ENCODE measurements at regions not wholly inside any gene's neighbourhood (a gene's known extent, or its start where the extent isn't known, plus 50 kb on each side); places are given as distances from the start of the nearest gene placed in this dataset.

- Histone ChIP-seq H3K36me3 (ENCODE audit: control insufficient read depth, insufficient read depth, low read length) (no peaks in the 10 kb centered on the region), H3K4ac (ENCODE audit: low read depth, low read length) (no peak overlapping the region), H2BK5ac (ENCODE audit: low read length) (no peak overlapping the region), H4K5ac (ENCODE audit: low read length) (no peak overlapping the region), H3K4me1 (ENCODE audit: control insufficient read depth, low read depth, low read length) (no peaks in the 10 kb centered on the region), H3K4me3 (ENCODE audit: low read length) (no peak overlapping the region), H3K27ac (ENCODE audit: low read depth, low read length) (no peak overlapping the region), H3K4me2 (ENCODE audit: low read length) (no peak overlapping the region), H3K18ac (ENCODE audit: low read length) (no peak overlapping the region), H3K9ac (ENCODE audit: low read length) (no peak overlapping the region), H3K56ac (ENCODE audit: low read length) (no peak overlapping the region), H2BK15ac (replicated peaks; ENCODE audit: low read depth) (no peak overlapping the region), H2BK120ac (ENCODE audit: low read depth, low read length) (no peak overlapping the region), H2AK5ac (ENCODE audit: low read length) (no peak overlapping the region), H3K27me3 (ENCODE audit: insufficient read depth, low read length, poor library complexity) (no peaks in the 10 kb centered on the region), H3K23ac (ENCODE audit: low read length) (no peak overlapping the region), H3K79me1 (ENCODE audit: low read length) (no peaks in the 10 kb centered on the region), H3K79me2 (ENCODE audit: control insufficient read depth, insufficient read depth, low read length) (no peaks in the 10 kb centered on the region), H4K8ac (ENCODE audit: low read depth, low read length) (no peak overlapping the region)
- no CpG with 5 or more reads among the region's 4 CpGs for WGBS (ENCODE audit: extremely low coverage, insufficient coverage, low lambda C conversion rate)
- peak; percentile 52 for DNase-seq
Measured at GRCh38 chr15:66955001-66955516, 110.3 kb upstream of the SMAD3 start.

GRCh38 chr15:66955871-66956585 is 109.4 kb upstream of the SMAD3 start:
- H3K4me2 ChIP-seq (ENCODE audit: low read length) = no peak overlapping the region
- no CpG with 5 or more reads among the region's 2 CpGs for WGBS (ENCODE audit: extremely low coverage, insufficient coverage, low lambda C conversion rate)
- H4K5ac ChIP-seq (ENCODE audit: low read length) = no peak overlapping the region
- H3K4me1 ChIP-seq (ENCODE audit: control insufficient read depth, low read depth, low read length) = no peaks in the 10 kb centered on the region
- H3K18ac ChIP-seq (ENCODE audit: low read length) = no peak overlapping the region
- DNase-seq = peak; percentile 52
- no peak overlapping the region for H3K9ac ChIP-seq (ENCODE audit: low read length)
- H2BK15ac ChIP-seq (replicated peaks; ENCODE audit: low read depth) = no peak overlapping the region
- no peak overlapping the region for H3K4ac ChIP-seq (ENCODE audit: low read depth, low read length)
- H3K36me3 ChIP-seq (ENCODE audit: control insufficient read depth, insufficient read depth, low read length) = no peaks in the 10 kb centered on the region
- no peaks in the 10 kb centered on the region for H3K79me1 ChIP-seq (ENCODE audit: low read length)
- no peak overlapping the region for H4K8ac ChIP-seq (ENCODE audit: low read depth, low read length)
- no peak overlapping the region for H3K27ac ChIP-seq (ENCODE audit: low read depth, low read length)
- H3K4me3 ChIP-seq (ENCODE audit: low read length) = no peak overlapping the region
- H2AK5ac ChIP-seq (ENCODE audit: low read length) = no peak overlapping the region
- no peaks in the 10 kb centered on the region for H3K79me2 ChIP-seq (ENCODE audit: control insufficient read depth, insufficient read depth, low read length)
- H3K23ac ChIP-seq (ENCODE audit: low read length) = no peak overlapping the region
- H3K56ac ChIP-seq (ENCODE audit: low read length) = no peak overlapping the region
- no peaks in the 10 kb centered on the region for H3K27me3 ChIP-seq (ENCODE audit: insufficient read depth, low read length, poor library complexity)
- no peak overlapping the region for H2BK5ac ChIP-seq (ENCODE audit: low read length)
- no peak overlapping the region for H2BK120ac ChIP-seq (ENCODE audit: low read depth, low read length)

GRCh38 chr15:66956672-66957430 is 108.6 kb upstream of the SMAD3 start:
- Histone ChIP-seq H2BK120ac (ENCODE audit: low read depth, low read length) (no peak overlapping the region), H3K23ac (ENCODE audit: low read length) (no peak overlapping the region), H3K27me3 (ENCODE audit: insufficient read depth, low read length, poor library complexity) (no peaks in the 10 kb centered on the region), H4K5ac (ENCODE audit: low read length) (no peak overlapping the region), H3K4me1 (ENCODE audit: control insufficient read depth, low read depth, low read length) (no peaks in the 10 kb centered on the region), H3K4me3 (ENCODE audit: low read length) (no peak overlapping the region), H3K79me1 (ENCODE audit: low read length) (no peaks in the 10 kb centered on the region), H3K56ac (ENCODE audit: low read length) (no peak overlapping the region), H3K79me2 (ENCODE audit: control insufficient read depth, insufficient read depth, low read length) (no peaks in the 10 kb centered on the region), H2BK5ac (ENCODE audit: low read length) (no peak overlapping the region), H4K8ac (ENCODE audit: low read depth, low read length) (no peak overlapping the region), H3K36me3 (ENCODE audit: control insufficient read depth, insufficient read depth, low read length) (no peaks in the 10 kb centered on the region), H3K4ac (ENCODE audit: low read depth, low read length) (no peak overlapping the region), H2AK5ac (ENCODE audit: low read length) (no peak overlapping the region), H3K9ac (ENCODE audit: low read length) (no peak overlapping the region), H3K27ac (ENCODE audit: low read depth, low read length) (no peak overlapping the region), H3K4me2 (ENCODE audit: low read length) (no peak overlapping the region), H3K18ac (ENCODE audit: low read length) (no peak overlapping the region), H2BK15ac (replicated peaks; ENCODE audit: low read depth) (no peak overlapping the region)
- WGBS (ENCODE audit: extremely low coverage, insufficient coverage, low lambda C conversion rate) = no CpG with 5 or more reads among the region's 9 CpGs
- DNase-seq = no peak

- Histone ChIP-seq H3K9ac (ENCODE audit: low read length) (no peak overlapping the region), H3K27ac (ENCODE audit: low read depth, low read length) (no peak overlapping the region), H3K18ac (ENCODE audit: low read length) (no peak overlapping the region), H3K4me3 (ENCODE audit: low read length) (no peak overlapping the region), H2BK5ac (ENCODE audit: low read length) (no peak overlapping the region), H3K79me1 (ENCODE audit: low read length) (no peaks in the 10 kb centered on the region), H3K36me3 (ENCODE audit: control insufficient read depth, insufficient read depth, low read length) (no peaks in the 10 kb centered on the region), H4K5ac (ENCODE audit: low read length) (no peak overlapping the region), H4K8ac (ENCODE audit: low read depth, low read length) (no peak overlapping the region), H3K23ac (ENCODE audit: low read length) (no peak overlapping the region), H3K4ac (ENCODE audit: low read depth, low read length) (no peak overlapping the region), H2AK5ac (ENCODE audit: low read length) (no peak overlapping the region), H3K4me1 (ENCODE audit: control insufficient read depth, low read depth, low read length) (no peaks in the 10 kb centered on the region), H2BK15ac (replicated peaks; ENCODE audit: low read depth) (no peak overlapping the region), H3K27me3 (ENCODE audit: insufficient read depth, low read length, poor library complexity) (no peaks in the 10 kb centered on the region), H3K56ac (ENCODE audit: low read length) (no peak overlapping the region), H3K4me2 (ENCODE audit: low read length) (no peak overlapping the region), H2BK120ac (ENCODE audit: low read depth, low read length) (no peak overlapping the region), H3K79me2 (ENCODE audit: control insufficient read depth, insufficient read depth, low read length) (no peaks in the 10 kb centered on the region)
- no peak for DNase-seq
- WGBS (ENCODE audit: extremely low coverage, insufficient coverage, low lambda C conversion rate) = no CpG with 5 or more reads among the region's 1 CpG
Measured at GRCh38 chr15:66957431-66957720, 108.0 kb upstream of the SMAD3 start.

GRCh38 chr15:66959066-66959465 is 106.3 kb upstream of the SMAD3 start:
- Histone ChIP-seq H4K8ac (ENCODE audit: low read depth, low read length) (no peak overlapping the region), H3K4me1 (ENCODE audit: control insufficient read depth, low read depth, low read length) (no peaks in the 10 kb centered on the region), H3K4me2 (ENCODE audit: low read length) (no peak overlapping the region), H3K36me3 (ENCODE audit: control insufficient read depth, insufficient read depth, low read length) (no peaks in the 10 kb centered on the region), H3K9ac (ENCODE audit: low read length) (no peak overlapping the region), H3K18ac (ENCODE audit: low read length) (no peak overlapping the region), H3K79me2 (ENCODE audit: control insufficient read depth, insufficient read depth, low read length) (no peaks in the 10 kb centered on the region), H3K4me3 (ENCODE audit: low read length) (no peak overlapping the region), H2BK120ac (ENCODE audit: low read depth, low read length) (no peak overlapping the region), H2BK5ac (ENCODE audit: low read length) (no peak overlapping the region), H2AK5ac (ENCODE audit: low read length) (no peak overlapping the region), H4K5ac (ENCODE audit: low read length) (no peak overlapping the region), H3K27me3 (ENCODE audit: insufficient read depth, low read length, poor library complexity) (no peaks in the 10 kb centered on the region), H3K4ac (ENCODE audit: low read depth, low read length) (no peak overlapping the region), H3K56ac (ENCODE audit: low read length) (no peak overlapping the region), H3K27ac (ENCODE audit: low read depth, low read length) (no peak overlapping the region), H2BK15ac (replicated peaks; ENCODE audit: low read depth) (no peak overlapping the region), H3K79me1 (ENCODE audit: low read length) (no peaks in the 10 kb centered on the region), H3K23ac (ENCODE audit: low read length) (no peak overlapping the region)
- no CpG with 5 or more reads among the region's 10 CpGs for WGBS (ENCODE audit: extremely low coverage, insufficient coverage, low lambda C conversion rate)
- DNase-seq = no peak
